ENCODE measurements at regions not wholly inside any gene's neighbourhood (a gene's known extent, or its start where the extent isn't known, plus 50 kb on each side); places are given as distances from the start of the nearest gene placed in this dataset.

DNA sequence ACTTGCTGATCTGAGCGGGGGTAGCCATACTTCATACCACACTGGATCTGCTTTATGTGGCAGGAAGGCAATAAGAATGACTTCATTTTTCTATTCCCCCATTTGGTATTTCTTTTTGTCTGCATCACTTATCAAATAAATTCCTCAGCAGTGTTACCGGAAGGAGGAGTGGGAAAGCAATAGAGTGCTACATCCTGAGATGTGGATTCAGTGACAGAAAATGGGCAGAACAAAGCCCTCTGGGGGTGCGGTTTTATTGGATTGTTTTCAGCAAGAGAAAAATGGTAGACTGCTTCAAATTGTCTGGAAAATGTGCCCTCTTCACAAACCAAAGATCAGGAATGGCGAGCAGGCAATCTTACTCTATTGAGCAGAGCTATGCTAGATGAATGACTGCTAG lies 751.9 kb upstream of the NEGR1 start:
- TF ChIP-seq POLR2AphosphoS5 (IDR thresholded peaks at IDR 0.05; ENCODE audit: borderline replicate concordance, low read depth, low read length), result no peak
- TF ChIP-seq EZH2 (IDR thresholded peaks at IDR 0.05), result no peak
- TF ChIP-seq FOXP2 (optimal IDR thresholded peaks at IDR 0.05; ENCODE audit: control extremely low read depth, extremely low read length, insufficient read depth), result no peak
